A673 (cell line): ENCODE measurements at regions not wholly inside any gene's neighbourhood (a gene's known extent, or its start where the extent isn't known, plus 50 kb on each side); places are given as distances from the start of the nearest gene placed in this dataset.

Source experiments
- BruUV-seq: library from RNA; stranded (reverse); fragments of 400-500 nt; replicated peaks from 2 replicates; lab custom pipeline; 2021; lab: Mats Ljungman, UMichigan
- CTCF ChIA-PET: fragments of 300-600 bp; sonication (Branson Sonifier 250); formaldehyde crosslinking; loops from one replicate; lab custom pipeline; 2022; ENCODE audit warnings: antibody characterized with exemption; lab: Charles Lee
- POLR2A ChIA-PET: fragments of 300-600 bp; sonication (Branson Sonifier 250); formaldehyde crosslinking; loops from one replicate; lab custom pipeline; 2022; ENCODE audit warnings: antibody characterized with exemption; ENCODE audit not compliant: low non-redundant PET; lab: Charles Lee
- DNase-seq: peaks from one replicate; pipeline ENCODE4 v3.0.0-alpha.2; 2015; ENCODE audit warnings: low spot score
- H3K27ac ChIP-seq: fragments of 200-600 bp; sonication (generic); 2 replicates; pipeline ENCODE4 v1.5.1; 2016; ENCODE audit warnings: mixed run types, low read depth, mild to moderate bottlenecking, mixed read lengths, antibody characterized with exemption, low read length; ENCODE audit not compliant: poor library complexity, severe bottlenecking
- H3K27me3 ChIP-seq: fragments of 200-600 bp; sonication (generic); replicated peaks from 2 replicates; pipeline ENCODE4 v1.6.1; 2017; ENCODE audit warnings: mixed run types, low read depth, mild to moderate bottlenecking, mixed read lengths, antibody characterized with exemption, low read length; ENCODE audit not compliant: insufficient read depth, poor library complexity
- H3K36me3 ChIP-seq: fragments of 200-600 bp; sonication (generic); 2 replicates; pipeline ENCODE4 v1.6.1; 2016; ENCODE audit warnings: mixed run types, mild to moderate bottlenecking, mixed read lengths, antibody characterized with exemption, low read length; ENCODE audit not compliant: insufficient read depth, poor library complexity, severe bottlenecking
- H3K4me1 ChIP-seq: fragments of 200-600 bp; sonication (generic); 2 replicates; pipeline ENCODE4 v1.6.1; 2017; ENCODE audit warnings: mixed run types, mild to moderate bottlenecking, mixed read lengths, antibody characterized with exemption, low read length; ENCODE audit not compliant: insufficient read depth, poor library complexity, severe bottlenecking
- H3K4me3 ChIP-seq: fragments of 200-600 bp; sonication (generic); 2 replicates; pipeline ENCODE4 v1.5.1; 2016; ENCODE audit warnings: low read depth, mixed run types, mild to moderate bottlenecking, mixed read lengths, low read length; ENCODE audit not compliant: poor library complexity, severe bottlenecking
- H3K9me3 ChIP-seq: fragments of 200-600 bp; sonication (generic); 2 replicates; pipeline ENCODE4 v1.6.1; 2016; ENCODE audit warnings: mixed run types, low read depth, mild to moderate bottlenecking, mixed read lengths, antibody characterized with exemption, low read length; ENCODE audit not compliant: poor library complexity, severe bottlenecking
- CTCF ChIP-seq: fragments of 300-800, 200-600 bp; sonication (generic); conservative IDR thresholded peaks from 2 replicates; pipeline ENCODE4 v1.5.1; 2017; ENCODE audit warnings: low read depth, mild to moderate bottlenecking, antibody characterized with exemption, low read length, moderate library complexity, mixed read lengths
- EZH2 ChIP-seq: fragments of 200-600 bp; sonication (generic); IDR thresholded peaks from 2 replicates; pipeline ENCODE4 v1.6.1; 2017; ENCODE audit warnings: borderline replicate concordance, low read depth, mild to moderate bottlenecking, mixed read lengths, antibody characterized with exemption, low read length; ENCODE audit not compliant: poor library complexity, severe bottlenecking
- intact Hi-C: fragments of 100-400 bp; cut with micrococcal nuclease; formaldehyde crosslinking; loops from one replicate; pipeline ENCODE4 v1.10.0; 2022; ENCODE audit not compliant: unreplicated experiment

DNA sequence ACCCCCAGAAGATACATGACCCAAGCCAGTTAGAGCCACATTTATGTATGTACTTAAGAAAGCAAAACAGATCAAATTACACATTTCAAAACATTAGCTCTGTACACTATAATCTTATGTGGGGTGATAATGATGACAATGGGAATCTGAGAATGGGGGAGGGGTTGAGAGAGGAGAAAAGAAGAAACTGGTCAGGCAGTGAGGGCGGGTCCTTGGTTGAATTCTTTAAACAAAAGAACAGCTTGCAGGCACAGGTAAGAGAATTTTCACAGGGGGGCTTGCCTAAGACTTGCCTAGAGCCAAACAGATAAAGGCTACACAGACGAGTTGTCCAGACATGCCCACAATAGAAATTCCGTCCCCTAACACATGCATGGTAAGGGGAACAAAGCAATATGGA lies 76.8 kb upstream of the PTER start:
- Histone ChIP-seq H3K27me3 (peaks cover 36% of the 10 kb centered on the region), H3K9me3 (no peaks in the 10 kb centered on the region), H3K4me3 (no peak overlapping the region), H3K4me1 (no peaks in the 10 kb centered on the region), H3K36me3 (no peaks in the 10 kb centered on the region), H3K27ac (no peak overlapping the region)
- BruUV-seq = no TSS peak
- TF ChIP-seq EZH2 (no peak), CTCF (no peak)
- no peak for DNase-seq
- POLR2A ChIA-PET = no interaction called here
- CTCF ChIA-PET = no interaction called here
- intact Hi-C loops = no loop called here

DNA sequence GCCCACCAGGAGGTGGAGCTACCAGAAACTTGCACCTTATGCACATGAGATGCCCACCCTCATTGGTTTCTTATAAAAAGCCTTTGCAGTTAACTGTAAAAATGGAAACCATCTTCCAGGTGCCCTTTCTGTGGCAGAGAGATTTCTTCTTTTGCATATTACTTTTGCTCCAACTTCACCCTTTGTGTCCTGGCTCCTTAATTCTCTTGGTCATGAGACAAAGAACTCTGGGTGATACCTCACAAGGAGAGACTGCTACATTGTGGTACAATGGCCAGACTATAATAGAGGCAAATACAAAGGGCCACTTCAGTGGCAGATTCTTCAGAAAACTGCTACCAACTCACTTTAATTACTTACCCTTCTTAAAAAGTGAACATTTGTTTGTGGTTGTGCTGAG lies 76.4 kb upstream of the PTER start:
- POLR2A ChIA-PET = no interaction called here
- CTCF ChIA-PET = no interaction called here

DNA sequence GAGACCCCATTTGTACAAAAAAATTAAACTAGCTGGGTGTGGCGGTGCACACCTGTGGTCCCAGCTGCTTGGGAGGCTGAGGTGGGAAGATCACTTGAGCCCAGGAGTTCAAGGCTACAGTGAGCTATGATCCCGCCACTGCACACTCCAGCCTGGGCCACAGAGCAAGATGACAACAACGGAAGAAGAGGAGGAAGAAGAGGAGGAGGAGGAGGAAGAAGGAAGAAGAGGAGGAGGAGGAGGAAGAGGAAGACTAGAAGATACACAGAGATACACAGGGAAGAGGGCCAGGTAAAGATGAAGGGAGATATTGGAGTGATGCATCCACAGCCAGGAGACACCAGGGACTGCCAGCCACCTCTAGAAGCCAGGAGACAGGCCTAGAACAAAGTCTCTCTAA lies 75.7 kb upstream of the PTER start:
- H3K4me3 ChIP-seq = no peak overlapping the region
- no peak overlapping the region for H3K27ac ChIP-seq
- POLR2A ChIA-PET = no interaction called here
- TF ChIP-seq CTCF = no peak
- CTCF ChIA-PET = no interaction called here
- intact Hi-C loops = no loop called here
- H3K27me3 ChIP-seq = peaks cover 29% of the 10 kb centered on the region
- H3K36me3 ChIP-seq = no peaks in the 10 kb centered on the region
- BruUV-seq = no TSS peak
- no peaks in the 10 kb centered on the region for H3K4me1 ChIP-seq
- DNase-seq = no peak
- H3K9me3 ChIP-seq = no peaks in the 10 kb centered on the region

More for the DNA sequence above, 76.4 kb upstream of the PTER start:
- TF ChIP-seq EZH2 = no peak
- TF ChIP-seq CTCF = no peak
- Histone ChIP-seq H3K9me3 (no peaks in the 10 kb centered on the region), H3K27ac (no peak overlapping the region), H3K4me3 (no peak overlapping the region), H3K4me1 (no peaks in the 10 kb centered on the region), H3K36me3 (no peaks in the 10 kb centered on the region), H3K27me3 (peaks cover 31% of the 10 kb centered on the region)
- BruUV-seq = no TSS peak
- intact Hi-C loops = no loop called here
- DNase-seq = no peak
